ENCODE measurements at regions not wholly inside any gene's neighbourhood (a gene's known extent, or its start where the extent isn't known, plus 50 kb on each side); places are given as distances from the start of the nearest gene placed in this dataset.
A peak's percentile ranks its signal among the peaks of the same experiment; 100 is the strongest.
"Not testable (repeated sequence)": the region's sequence is repeated elsewhere in the genome, so short reads cannot be mapped to it uniquely, and the experiment has no call there.

DNA sequence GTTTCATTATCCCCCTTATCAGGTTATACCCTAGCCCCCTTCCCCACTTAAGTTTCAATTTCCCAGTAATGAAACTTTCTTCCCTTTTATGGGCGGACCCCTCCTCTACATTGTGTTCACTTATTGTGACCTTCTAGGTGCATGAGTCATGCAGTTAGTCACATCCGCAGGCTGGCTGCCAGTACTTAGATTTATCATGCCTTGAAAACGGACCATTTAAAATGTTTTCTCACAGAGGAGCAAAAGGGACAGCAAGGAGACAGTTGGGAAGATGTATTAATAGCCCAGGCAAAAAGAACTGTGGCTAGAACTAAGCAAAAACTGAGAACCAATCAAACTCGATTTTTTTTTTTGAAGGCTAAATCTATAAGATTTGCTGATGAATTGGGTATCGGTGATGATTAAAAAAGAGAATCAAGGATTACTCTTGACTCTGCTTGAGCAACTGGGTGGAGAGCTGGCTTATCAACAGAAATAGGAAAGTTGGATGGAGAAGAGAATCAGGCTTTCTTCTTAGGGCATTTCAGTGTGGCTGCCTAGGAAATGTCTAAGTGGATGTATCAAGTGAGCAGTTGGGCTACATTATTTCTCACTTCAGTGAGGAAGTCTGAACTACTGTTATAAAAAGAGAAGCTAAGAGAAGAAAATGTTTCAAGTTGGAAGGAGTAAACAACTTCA, 615.0 kb downstream of the HINT1 start:
- DNase-seq, result no peak

DNA sequence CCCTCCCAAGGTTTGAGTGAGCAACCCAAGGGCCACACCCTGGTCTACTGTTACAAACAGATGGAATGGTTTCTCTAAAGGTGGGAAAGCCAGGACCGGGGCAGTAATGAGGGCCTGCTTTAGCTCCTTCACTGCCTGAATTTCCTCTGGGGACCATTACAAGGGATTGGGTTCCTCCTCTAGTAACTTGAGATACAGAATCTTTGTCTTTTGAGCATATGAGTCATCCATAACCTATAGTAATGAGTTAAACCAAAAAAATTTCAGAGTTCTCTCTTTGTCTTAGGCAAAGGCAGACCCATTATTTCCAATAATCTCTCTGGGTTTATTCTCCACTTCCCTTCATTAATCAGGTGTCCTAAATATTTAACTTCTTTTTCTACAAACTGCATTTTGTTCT, 618.8 kb downstream of the HINT1 start:
- no peak for DNase-seq

DNA sequence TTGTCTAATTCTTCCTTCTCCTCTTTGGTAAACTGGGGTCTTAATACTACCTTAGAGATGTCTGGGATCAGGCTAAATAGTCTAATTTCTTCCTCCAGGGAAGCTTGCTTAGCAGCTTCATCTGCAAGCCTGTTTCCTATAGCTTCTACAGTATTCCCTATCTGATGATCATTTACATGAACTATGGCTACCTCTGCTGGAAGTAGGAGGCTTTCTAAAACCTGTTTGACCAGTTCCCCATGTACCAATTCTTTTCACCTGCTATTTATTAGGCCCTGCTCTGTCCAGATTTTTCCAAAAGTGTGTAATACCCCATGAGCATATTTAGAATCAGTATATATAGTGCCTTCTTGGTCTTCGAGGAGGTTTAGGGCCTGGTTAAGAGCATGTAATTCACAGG, 619.8 kb downstream of the HINT1 start:
- DNase-seq, result peak in 2 of 3 experiments; percentile 14 to 56

DNA sequence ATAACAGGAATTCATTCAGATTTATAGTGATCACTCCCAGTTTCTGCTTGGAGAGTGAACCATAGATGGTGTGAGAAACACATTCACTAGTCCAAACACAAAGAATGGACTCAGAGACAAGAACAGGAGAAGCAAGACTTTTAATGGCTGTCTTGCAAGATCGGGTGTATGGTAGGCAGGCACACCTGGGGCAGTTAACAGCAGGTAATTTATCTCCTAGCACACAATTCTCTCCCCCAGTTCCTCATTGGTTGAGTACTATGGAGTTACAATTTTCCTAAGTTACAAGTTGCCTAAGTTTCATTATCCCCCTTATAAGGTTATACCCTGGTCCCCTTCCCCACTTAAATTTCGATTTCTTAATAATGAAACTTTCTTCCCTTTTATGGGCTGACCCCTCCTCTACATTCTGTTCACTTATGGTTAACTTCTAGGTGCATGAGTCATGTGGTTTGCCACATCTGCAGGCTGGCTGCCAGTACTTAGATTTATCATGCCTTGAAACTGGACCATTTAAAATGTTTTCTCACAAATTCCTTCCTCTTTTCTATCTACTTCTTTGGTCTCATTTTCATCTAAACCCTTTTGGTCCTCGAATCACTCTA, 623.3 kb downstream of the HINT1 start:
- no peak for DNase-seq

DNA sequence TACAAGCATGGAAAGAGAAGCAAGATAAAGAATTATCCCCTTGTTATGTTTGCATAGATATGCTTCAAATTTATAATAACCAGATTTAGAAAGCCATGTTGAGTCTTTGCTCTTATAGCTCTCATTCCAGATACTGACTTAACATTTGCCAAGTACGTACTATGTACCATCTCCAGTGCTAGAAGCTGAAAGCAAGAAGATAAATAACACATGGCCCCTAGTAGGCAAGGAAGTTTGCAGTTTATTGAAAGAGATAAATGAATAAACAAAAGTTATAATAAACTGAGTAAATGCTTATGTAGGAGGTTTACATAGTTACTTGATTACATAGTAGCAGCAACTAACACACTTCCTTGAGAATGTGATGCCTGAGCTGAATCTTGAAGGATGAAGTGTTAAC, 628.4 kb downstream of the HINT1 start:
- DNase-seq, result no peak

DNA sequence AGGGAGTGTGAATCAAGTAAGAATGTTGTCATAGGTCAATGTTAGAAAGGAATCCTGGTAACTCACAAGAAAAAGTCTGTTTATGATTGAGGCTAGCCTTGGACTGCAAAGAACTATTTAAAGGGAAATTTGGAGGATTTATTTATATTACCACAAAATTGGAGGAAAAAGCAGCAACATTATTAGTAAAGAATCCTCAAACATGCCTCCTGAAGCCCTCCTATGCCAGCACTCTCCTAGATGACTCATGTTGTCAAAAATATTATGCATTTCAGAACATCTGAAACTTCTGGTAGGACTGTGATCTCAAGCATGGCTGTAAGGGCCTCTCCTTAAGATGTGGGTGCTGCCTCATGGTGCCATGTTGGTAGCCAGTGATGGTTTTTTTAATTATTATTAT, 628.5 kb downstream of the CHSY3 start:
- DNase-seq, result no peak

DNA sequence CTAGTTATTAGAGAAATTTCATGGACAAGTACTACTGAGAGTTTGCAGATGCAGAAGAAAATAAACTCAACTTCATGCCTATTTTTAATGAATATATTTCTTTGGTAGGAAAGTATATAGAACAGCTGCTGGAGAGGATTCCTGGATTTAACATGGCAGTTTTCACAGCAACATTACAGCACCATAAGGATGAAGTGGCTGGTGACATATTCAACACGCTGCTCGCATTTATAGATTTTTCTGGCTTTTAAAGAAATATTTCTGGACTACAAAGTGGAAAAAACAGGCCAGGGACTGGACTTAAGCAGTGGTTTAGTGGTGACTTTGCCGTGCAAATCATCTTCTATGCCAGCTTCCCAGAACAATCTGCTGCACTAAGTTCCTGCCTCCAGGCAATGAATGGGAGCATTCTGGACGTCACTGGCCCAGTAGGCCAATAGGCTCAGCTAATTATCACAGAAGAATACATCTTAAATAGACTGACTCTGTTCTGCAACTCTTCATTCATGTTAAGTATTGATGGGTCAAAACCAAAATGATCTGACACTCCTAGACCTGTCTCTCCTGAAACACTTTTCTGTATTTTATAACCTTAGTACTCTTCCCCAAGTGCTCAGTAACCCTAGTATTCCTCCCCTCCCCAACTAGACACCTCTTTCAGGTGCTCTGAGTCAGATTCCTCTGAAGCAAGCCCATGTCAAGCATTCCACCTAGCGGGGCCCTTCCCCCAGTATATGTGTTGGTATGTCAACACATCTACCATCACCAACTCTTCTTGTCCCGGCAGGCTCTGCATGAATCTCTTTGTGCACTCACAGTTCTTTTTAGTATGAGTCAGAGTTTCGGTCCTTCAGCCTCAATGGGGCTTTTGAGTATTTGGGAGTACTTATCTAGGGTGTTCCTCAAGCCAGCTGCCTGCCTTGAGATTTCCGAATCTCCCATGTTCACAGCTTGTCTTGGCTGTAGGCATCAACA, 625.5 kb downstream of the CHSY3 start:
- DNase-seq, result no peak

DNA sequence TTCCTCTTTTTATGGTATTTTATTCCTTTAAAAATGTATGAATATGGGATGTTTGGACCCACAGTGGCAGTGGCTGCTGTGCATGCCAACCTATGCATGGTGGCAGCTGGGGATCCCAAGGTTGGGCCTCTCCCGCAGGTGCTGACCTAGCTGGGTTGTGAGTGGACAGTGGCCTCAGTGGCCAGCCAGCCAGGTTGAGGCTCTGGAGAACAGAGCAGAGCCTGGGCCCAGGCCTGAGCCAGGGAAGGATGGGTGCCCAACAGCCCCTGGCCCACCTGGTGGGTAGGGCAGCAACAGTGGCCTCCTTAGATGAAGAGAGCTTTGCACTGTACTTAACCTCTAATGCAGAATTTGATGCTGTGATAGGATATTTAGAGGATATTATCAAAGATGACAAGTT, 624.8 kb downstream of the CHSY3 start:
- no peak for DNase-seq

DNA sequence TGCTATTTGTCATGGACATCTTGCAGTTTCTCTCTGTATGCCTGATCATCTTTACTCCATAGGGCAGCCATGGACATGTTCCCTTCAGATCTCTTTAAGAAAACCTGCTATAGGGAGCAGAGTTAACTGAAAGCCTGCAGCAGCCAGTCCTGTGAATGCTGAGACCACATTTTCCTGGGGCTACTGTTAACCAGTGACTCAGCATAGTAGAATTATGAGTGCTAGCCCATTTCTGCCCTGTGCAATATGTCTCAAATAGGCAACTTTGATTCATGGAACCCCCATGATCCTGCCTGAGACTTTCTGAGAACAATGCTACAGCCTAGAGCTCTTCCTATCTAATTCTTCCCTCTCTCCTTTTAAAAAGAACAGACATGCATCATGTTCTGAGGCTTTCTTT, 624.2 kb downstream of the CHSY3 start:
- no peak for DNase-seq

DNA sequence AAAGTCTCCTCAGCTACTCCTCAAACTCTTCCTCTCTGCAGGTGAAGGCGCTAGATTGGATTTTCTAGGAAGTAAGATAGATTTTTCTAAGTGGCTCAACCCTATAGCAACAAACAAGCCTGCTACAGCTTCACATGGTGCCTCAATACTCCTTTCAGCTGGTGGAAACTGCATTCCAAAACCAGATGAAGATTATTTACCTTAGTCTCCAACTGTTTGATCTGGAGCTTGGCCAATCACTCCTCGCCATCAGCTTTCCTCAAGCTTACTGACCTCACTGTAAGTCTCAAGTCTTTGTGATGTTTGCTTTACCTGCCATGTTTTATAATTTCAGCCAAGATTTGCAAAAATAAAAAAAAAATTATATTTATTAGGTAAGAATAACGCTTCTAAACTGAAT, 622.4 kb downstream of the CHSY3 start:
- peak in 1 of 3 experiments; percentile 16 for DNase-seq

DNA sequence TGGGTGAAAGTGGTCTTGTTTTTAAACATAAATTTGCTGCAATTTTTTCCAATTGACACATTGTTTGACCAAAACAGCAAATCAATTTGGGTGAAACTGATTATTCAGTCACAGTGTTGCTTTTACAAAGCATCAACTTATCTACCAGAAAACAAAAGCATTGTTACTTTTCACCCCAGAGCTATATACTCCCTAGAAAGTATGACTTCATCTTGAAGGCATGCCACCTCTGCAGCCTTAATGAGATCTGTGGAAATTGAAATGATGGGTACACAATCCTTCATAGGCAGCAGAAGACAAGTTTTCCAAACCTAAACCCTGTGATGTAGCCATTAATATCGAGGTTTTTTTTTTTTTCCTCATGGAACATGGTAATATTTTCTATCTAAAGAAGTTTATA, 615.9 kb downstream of the CHSY3 start:
- no peak for DNase-seq

DNA sequence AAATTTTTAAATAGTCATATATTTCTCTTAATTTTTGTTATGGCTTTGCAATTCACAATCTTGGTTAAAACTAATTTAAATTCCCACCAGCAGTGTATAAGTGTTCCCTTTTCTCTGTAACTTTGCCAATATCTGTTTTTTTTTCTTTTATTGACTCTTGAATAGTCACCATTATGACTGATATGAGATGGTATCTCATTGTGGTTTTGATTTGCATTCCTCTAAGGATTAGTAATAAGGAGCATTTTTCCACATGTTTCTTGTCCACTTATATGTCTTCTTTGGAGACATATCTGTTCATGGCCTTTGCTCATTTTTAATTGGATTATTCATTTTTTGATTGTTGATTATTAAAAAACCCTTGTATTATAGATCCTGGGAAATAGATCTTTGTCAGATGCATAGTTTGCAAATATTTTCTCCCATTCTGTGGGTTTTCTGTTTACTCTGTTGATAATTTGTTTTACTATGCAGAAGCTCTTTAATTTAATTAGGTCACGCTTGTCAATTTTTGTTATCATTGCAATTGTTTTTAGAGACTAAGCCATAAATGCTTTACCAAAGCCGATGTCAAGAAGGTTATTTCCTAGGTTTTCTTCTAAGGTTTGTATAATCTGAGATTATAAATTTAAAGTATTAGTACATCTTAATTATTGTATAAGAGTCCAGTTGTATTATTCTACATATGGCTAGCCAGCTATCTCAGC, 610.9 kb downstream of the CHSY3 start:
- DNase-seq, result no peak

DNA sequence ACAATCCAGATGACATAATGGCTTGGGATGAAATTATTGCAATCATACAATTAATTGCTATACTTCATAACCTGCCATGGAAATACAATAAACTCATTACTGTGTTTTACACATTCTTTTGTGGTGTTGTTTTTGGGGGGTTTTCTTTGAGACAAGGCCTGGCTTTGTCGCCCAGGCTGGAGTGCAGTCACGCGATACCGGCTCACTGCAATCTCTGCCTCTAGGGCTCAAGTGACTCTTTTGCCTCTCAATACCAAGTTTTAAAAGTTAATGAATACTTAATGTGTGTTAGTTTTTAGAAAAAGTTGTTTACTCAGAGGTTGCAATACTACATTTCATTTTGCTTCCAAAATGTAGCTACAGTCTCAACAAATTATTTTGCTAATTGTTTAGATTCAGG, 598.4 kb downstream of the CHSY3 start:
- DNase-seq, result no peak

DNA sequence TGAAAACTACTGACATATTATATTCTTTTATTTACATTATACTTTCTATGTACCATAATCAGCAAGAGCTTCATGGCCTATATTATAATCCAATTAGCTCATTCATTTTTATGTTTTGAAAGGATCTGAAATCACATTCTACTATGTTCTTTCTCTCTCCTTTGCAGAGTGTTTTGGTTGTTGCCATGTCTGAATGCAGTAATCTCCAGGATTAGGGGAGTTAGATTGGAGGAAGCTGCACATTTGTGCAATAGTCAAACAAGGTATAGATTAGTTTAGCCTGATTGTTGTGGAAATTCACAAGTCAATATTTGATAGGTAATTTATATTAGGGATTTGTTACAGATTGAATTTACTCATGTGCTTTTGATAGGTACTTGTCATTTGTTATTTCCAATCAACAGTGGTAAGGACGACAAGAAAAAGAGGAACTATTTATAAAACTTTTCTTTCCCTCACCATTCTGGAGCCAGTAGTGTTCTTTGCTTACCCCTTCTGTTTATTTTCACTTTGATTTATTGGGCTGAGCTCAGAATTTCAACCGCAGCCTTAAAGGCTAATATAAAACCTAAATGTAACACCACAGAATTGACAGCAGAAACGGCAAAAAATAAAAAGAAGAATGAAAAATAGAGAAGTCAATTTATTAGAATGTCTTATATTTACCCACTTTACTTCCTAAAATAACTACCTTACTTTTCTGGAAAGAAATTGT, 597.0 kb downstream of the CHSY3 start:
- no peak for DNase-seq

DNA sequence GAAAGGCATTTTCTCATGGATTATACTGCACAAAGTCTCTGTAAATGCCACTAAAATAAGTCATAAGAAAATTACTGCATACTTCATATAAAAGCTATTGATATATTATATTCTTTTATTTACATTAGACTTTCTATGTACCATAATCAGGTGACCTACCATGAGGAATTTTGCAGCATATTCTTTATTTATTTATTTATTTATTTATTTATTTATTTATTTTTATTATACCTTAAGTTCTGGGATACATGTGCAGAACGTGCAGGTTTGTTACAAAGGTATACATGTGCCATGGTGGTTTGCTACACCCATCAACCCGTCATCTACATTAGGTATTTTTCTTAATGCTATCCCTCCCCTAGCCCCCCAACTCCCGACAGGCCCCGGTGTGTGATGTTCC, 596.2 kb downstream of the CHSY3 start:
- DNase-seq, result not testable (repeated sequence)

DNA sequence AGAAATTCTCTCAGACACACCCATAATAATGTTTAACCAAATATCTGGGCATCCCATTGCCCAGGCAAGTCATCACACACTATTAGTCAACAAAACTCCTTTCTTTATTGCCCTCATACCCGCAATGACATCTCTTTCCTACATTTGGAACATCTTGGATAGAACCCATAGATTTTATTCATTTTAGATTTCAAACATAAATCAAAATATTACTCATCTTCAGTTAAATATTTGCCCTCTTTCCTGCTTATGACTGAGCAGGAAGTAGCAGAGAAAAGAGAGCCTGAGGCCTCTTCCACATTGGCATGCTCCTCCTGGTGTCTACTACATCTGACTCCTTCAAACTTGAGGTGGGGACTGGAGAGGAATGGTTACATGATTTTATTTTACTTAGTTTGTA, 592.0 kb downstream of the CHSY3 start:
- no peak for DNase-seq

DNA sequence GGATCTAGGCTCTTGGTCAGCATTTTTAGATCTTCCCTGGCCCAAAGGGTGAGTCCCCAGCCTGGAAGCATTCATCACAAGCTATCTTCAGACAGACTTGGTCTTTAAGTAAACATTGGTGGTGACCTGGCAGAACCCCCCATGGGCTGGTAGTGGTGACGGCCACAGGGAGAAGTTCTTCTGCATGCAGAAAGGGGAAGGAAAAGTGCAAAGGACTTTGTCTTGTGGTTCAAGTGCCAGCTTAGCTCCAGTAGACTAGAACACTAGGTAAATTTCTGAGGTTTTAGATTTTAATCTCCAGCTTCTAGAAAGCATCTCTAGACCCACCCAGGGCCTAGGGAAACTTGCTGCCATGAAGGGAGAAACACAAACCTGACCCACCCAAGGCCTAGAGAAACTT, 584.0 kb downstream of the CHSY3 start:
- no peak for DNase-seq

DNA sequence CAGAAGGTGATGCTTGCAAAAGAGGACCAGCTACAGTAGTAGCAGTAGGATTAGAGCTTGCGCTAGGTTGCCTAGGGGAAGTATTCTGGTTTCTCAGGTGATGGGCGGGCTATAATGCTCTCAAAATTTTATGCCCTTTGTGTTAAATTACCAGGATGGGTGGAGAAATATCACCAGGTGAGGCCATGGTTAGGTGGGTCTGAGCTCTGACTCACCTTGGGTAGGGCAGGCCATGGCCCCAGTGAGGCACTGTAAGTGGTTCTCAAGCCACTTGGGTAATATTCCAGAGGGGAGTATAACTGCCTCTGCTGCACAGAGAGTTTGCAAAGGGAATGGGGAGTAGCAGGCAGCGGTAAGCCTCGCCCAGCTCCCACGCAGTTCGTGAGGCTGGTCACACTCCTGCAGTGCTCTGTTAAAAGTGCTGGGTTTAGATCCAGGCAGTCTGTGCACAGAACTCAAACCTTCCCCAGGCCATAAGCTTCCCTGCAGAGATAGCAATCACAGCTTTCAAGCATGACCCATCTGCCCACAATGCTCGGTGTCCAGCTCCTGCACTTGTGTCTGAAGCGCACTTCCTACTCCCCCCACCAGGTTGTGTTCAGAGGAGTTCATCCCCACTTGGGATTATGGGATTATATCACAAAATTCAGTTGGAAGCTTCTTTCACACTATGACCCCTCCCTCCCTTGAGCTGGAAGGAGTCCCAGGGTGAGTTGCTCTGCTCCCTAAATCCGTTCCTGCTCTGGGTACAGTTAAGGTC, 575.0 kb downstream of the CHSY3 start:
- no peak for DNase-seq

DNA sequence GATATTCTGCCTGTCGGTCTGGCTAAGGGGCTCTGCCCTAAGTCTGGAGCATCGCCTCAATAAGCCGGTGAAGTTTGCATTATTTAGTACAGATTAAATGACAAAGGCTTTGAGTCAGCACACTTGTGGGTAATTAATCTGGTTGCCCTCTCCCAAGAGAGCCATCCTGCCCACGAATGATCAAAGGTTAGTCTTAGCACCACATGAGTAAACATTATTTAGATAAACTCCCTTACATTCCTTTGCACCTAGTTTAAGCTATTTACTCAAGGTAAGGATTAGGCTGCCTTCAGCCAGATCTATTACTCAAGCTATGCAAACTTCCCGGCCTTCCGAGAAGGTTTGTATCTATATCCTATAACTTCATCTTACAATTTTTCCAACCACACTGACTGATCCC, 572.1 kb downstream of the CHSY3 start:
- DNase-seq, result no peak

DNA sequence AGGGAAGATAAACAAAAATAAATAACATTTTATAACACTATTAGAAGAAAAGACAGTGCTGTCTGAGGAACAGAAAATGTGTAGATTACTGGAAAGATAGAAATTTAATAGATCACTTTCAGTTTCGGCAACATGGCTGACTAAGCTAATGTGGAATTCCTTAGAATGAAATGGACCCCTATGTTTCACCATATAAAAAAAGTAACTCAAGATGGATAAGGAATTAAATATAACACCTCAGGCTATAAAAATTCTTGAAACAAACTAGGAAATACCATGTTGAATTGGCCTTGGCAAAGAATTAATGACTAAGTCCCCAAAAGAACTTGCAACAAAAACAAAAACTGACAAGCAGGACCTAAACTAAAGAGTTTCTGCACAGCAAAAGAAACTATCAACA, 558.3 kb downstream of the CHSY3 start:
- no peak for DNase-seq

DNA sequence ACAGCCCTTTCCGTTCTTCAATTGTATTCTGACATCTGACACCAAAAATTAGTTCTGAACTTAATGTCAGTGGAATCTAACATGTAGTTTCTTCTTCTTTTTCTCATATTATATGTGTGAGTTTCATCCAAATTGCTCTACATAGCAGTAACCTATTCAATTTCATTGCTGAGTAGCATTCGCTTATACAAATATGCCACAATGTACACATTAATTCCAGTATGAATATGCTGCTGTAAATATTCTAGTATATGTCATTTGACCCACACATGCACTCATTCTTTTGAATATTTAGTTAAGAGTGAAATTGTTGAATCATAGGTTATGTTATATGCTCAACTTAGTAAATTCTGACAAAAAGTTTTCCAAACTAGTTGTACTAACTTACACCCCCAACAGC, 550.9 kb downstream of the CHSY3 start:
- DNase-seq, result no peak

DNA sequence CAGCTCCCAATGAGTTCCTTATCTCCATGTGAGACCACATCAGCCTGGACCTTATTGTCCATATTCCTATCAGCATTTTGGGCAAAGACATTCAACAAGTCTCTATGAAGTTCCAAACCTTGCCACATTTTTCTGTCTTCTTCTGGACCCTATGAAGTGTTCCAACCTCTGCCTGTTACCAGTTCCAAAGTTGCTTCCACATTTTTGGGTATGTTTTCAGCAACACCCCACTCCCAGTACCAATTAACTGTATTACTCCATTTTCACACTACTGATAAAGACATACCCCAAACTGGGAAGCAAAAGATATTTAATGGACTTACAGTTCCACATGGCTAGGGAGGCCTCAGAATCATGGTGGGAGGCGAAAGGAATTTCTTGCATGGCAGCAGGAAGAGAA, 548.5 kb downstream of the CHSY3 start:
- DNase-seq, result no peak

Data from NCI-H1417 (cell line).